GM12864 (cell line): ENCODE measurements at regions not wholly inside any gene's neighbourhood (a gene's known extent, or its start where the extent isn't known, plus 50 kb on each side); places are given as distances from the start of the nearest gene placed in this dataset.
"Not testable (repeated sequence)": the region's sequence is repeated elsewhere in the genome, so short reads cannot be mapped to it uniquely, and the experiment has no call there.

ENCODE experiments used
- DNase-seq: peaks from one replicate; pipeline ENCODE4 v3.0.0-alpha.2; 2011; ENCODE audit warnings: low read depth
- H3K4me3 ChIP-seq: 2 replicates; pipeline ENCODE4 v1.5.1; 2011; ENCODE audit warnings: mild to moderate bottlenecking, low read depth, low read length, control low read depth
- CTCF ChIP-seq: IDR thresholded peaks from 2 replicates; pipeline ENCODE4 v1.5.1; 2011; ENCODE audit warnings: low read depth, mild to moderate bottlenecking, moderate library complexity, low read length, control low read depth, inconsistent platforms; ENCODE audit errors: missing control alignments

GRCh38 chr14:52148371-52148770 lies 79.5 kb upstream of the NID2 start:
- DNase-seq = no peak
- TF ChIP-seq CTCF = no peak
- H3K4me3 ChIP-seq = no peak overlapping the region

GRCh38 chr14:52146504-52146903 lies 77.6 kb upstream of the NID2 start:
- no peak for TF ChIP-seq CTCF
- DNase-seq = no peak

GRCh38 chr14:52144099-52144498 lies 75.2 kb upstream of the NID2 start:
- DNase-seq, H3K4me3 ChIP-seq: not testable (repeated sequence)

More at GRCh38 chr14:52146504-52146903, 77.6 kb upstream of the NID2 start:
- no peak overlapping the region for H3K4me3 ChIP-seq

- no peak for DNase-seq
- TF ChIP-seq CTCF = no peak
- no peak overlapping the region for H3K4me3 ChIP-seq
These were observed 73.6 kb upstream of the NID2 start for GRCh38 chr14:52142504-52142903.

GRCh38 chr14:52131640-52132320 lies 62.9 kb upstream of the NID2 start:
- no peak overlapping the region for H3K4me3 ChIP-seq
- peak; percentile 43 for TF ChIP-seq CTCF
- no peak for DNase-seq

- DNase-seq = no peak
- no peak for TF ChIP-seq CTCF
- H3K4me3 ChIP-seq = no peak overlapping the region
These were observed 60.9 kb upstream of the NID2 start for GRCh38 chr14:52129721-52130120.

- TF ChIP-seq CTCF = no peak
- H3K4me3 ChIP-seq = no peak overlapping the region
- no peak for DNase-seq
These were observed 57.0 kb upstream of the NID2 start for GRCh38 chr14:52125885-52126284.
